DND-41 (cell line): ENCODE measurements at regions not wholly inside any gene's neighbourhood (a gene's known extent, or its start where the extent isn't known, plus 50 kb on each side); places are given as distances from the start of the nearest gene placed in this dataset.

Source experiments
- ATAC-seq: fragments of 200-7000 bp; cut with Tn5 transposase; 3 replicates; pipeline ENCODE4 v1.9.1; 2021; ENCODE audit warnings: low read depth; ENCODE audit not compliant: insufficient read depth
- DNase-seq: peaks from one replicate; pipeline ENCODE4 v3.0.0-alpha.2; 2020
- H2AFZ ChIP-seq: 2 replicates; pipeline ENCODE4 v1.6.0; 2012; ENCODE audit warnings: low read depth, low read length
- H3K27ac ChIP-seq: 2 replicates; pipeline ENCODE4 v1.5.1; 2012; ENCODE audit warnings: low read length, inconsistent platforms
- H3K27me3 ChIP-seq: fragments of 200-600 bp; sonication (generic); 2 replicates; pipeline ENCODE4 v1.6.0; 2012; ENCODE audit warnings: low read length, mild to moderate bottlenecking, inconsistent platforms; ENCODE audit not compliant: insufficient read depth, poor library complexity
- H3K36me3 ChIP-seq: 2 replicates; pipeline ENCODE4 v1.5.1; 2012; ENCODE audit warnings: low read length, inconsistent platforms; ENCODE audit not compliant: insufficient read depth
- H3K4me1 ChIP-seq: 2 replicates; pipeline ENCODE4 v1.5.1; 2012; ENCODE audit warnings: mild to moderate bottlenecking, low read length; ENCODE audit not compliant: insufficient read depth
- H3K4me2 ChIP-seq: 2 replicates; pipeline ENCODE4 v1.6.0; 2012; ENCODE audit warnings: mild to moderate bottlenecking, moderate library complexity, low read length, inconsistent platforms; ENCODE audit not compliant: insufficient read depth
- H3K4me3 ChIP-seq, 2 experiments: fragments of 200-600 bp in 1 of 2; shearing (Covaris generic) in 1 of 2; 2 replicates each; pipeline ENCODE4 v1.5.1; 2012 to 2016; ENCODE audit warnings: inconsistent platforms in 2 of 2, low read length in 2 of 2, mild to moderate bottlenecking in 2 of 2, low read depth in 1 of 2, moderate library complexity in 1 of 2
- H3K79me2 ChIP-seq: 2 replicates; pipeline ENCODE4 v1.6.0; 2012; ENCODE audit warnings: low read length, inconsistent platforms; ENCODE audit not compliant: insufficient read depth
- H3K9ac ChIP-seq: 2 replicates; pipeline ENCODE4 v1.6.0; 2012; ENCODE audit warnings: low read depth, mild to moderate bottlenecking, inconsistent platforms, low read length, moderate library complexity
- H3K9me3 ChIP-seq: 2 replicates; pipeline ENCODE4 v1.5.1; 2012; ENCODE audit warnings: low read length, moderate library complexity, mild to moderate bottlenecking, inconsistent platforms; ENCODE audit not compliant: insufficient read depth, severe bottlenecking
- H4K20me1 ChIP-seq: 2 replicates; pipeline ENCODE4 v1.6.0; 2012; ENCODE audit warnings: low read length; ENCODE audit not compliant: insufficient read depth
- CTCF ChIP-seq: IDR thresholded peaks from 2 replicates; pipeline ENCODE4 v1.5.1; 2012; ENCODE audit warnings: borderline replicate concordance, low read length, moderate library complexity, mild to moderate bottlenecking; ENCODE audit not compliant: poor library complexity, severe bottlenecking; ENCODE audit errors: extremely low read depth
- EZH2 ChIP-seq: IDR thresholded peaks from 3 replicates; pipeline ENCODE4 v1.6.1; 2012; ENCODE audit warnings: borderline replicate concordance, low read depth, mild to moderate bottlenecking, moderate library complexity, low read length, inconsistent platforms; ENCODE audit not compliant: severe bottlenecking

GRCh38 chr2:11077411-11077810 is 77.9 kb upstream of the SLC66A3 start:
- DNase-seq (no peak), ATAC-seq (no peak)
- Histone ChIP-seq H3K27ac (no peak overlapping the region), H3K27me3 (no peaks in the 10 kb centered on the region), H3K9ac (no peak overlapping the region), H3K79me2 (no peaks in the 10 kb centered on the region), H2AFZ (no peak overlapping the region), H3K4me3 (no peak overlapping the region), H4K20me1 (no peaks in the 10 kb centered on the region), H3K36me3 (no peaks in the 10 kb centered on the region), H3K9me3 (no peaks in the 10 kb centered on the region), H3K4me2 (no peak overlapping the region), H3K4me1 (no peaks in the 10 kb centered on the region)
- no peak for TF ChIP-seq CTCF
- TF ChIP-seq EZH2: no peak

GRCh38 chr2:11079136-11079824 is 76.0 kb upstream of the SLC66A3 start:
- H3K36me3 ChIP-seq: no peaks in the 10 kb centered on the region
- H3K27me3 ChIP-seq: no peaks in the 10 kb centered on the region
- TF ChIP-seq EZH2: no peak
- no peak for TF ChIP-seq CTCF
- no peak overlapping the region for H3K27ac ChIP-seq
- DNase-seq (no peak), ATAC-seq (no peak)
- no peak overlapping the region for H3K9ac ChIP-seq
- H2AFZ ChIP-seq: no peak overlapping the region
- no peak overlapping the region for H3K4me3 ChIP-seq
- no peaks in the 10 kb centered on the region for H3K4me1 ChIP-seq
- no peaks in the 10 kb centered on the region for H3K9me3 ChIP-seq
- H3K79me2 ChIP-seq: no peaks in the 10 kb centered on the region
- H4K20me1 ChIP-seq: no peaks in the 10 kb centered on the region
- H3K4me2 ChIP-seq: no peak overlapping the region

GRCh38 chr2:11080253-11081115 is 74.8 kb upstream of the SLC66A3 start:
- Histone ChIP-seq H3K27me3 (no peaks in the 10 kb centered on the region), H3K4me2 (no peak overlapping the region), H3K4me3 (no peak overlapping the region), H3K27ac (no peak overlapping the region), H4K20me1 (no peaks in the 10 kb centered on the region), H2AFZ (no peak overlapping the region), H3K36me3 (no peaks in the 10 kb centered on the region), H3K9me3 (no peaks in the 10 kb centered on the region), H3K4me1 (no peaks in the 10 kb centered on the region), H3K79me2 (no peaks in the 10 kb centered on the region), H3K9ac (no peak overlapping the region)
- TF ChIP-seq CTCF (no peak), EZH2 (no peak)
- DNase-seq: no peak
- ATAC-seq: no peak
